HCT116 (cell line): ENCODE measurements at regions not wholly inside any gene's neighbourhood (a gene's known extent, or its start where the extent isn't known, plus 50 kb on each side); places are given as distances from the start of the nearest gene placed in this dataset.

ENCODE experiments used
- ATAC-seq: fragments of 200-7000 bp; cut with Tn5 transposase; 2 replicates; pipeline ENCODE4 v1.9.1; 2020; ENCODE audit warnings: mild to moderate bottlenecking, moderate library complexity
- BruUV-seq: library from RNA; stranded (reverse); fragments of 400-500 nt; replicated peaks from 2 replicates; lab custom pipeline; 2021; lab: Mats Ljungman, UMichigan
- CTCF ChIA-PET: fragments of 300-600 bp; sonication (Branson Sonifier 250); formaldehyde crosslinking; loops from one replicate; lab custom pipeline; 2021; ENCODE audit warnings: antibody characterized with exemption; lab: Charles Lee
- POLR2A ChIA-PET: fragments of 300-600, 350-600 bp; sonication (Branson Sonifier 250); formaldehyde crosslinking; loops from one replicate; lab custom pipeline; 2021; ENCODE audit warnings: antibody characterized with exemption; lab: Charles Lee
- RAD21 ChIA-PET, 2 experiments: fragments of 300-600 bp; sonication (Branson Sonifier 250); formaldehyde crosslinking; loops; one replicate each; lab custom pipeline; 2023; ENCODE audit warnings: low total read pairs in 2 of 2; ENCODE audit not compliant: uncharacterized antibody in 2 of 2, unreplicated experiment in 2 of 2, low non-redundant PET in 1 of 2; lab: Charles Lee
- DNase-seq: peaks from one replicate; pipeline ENCODE4 v3.0.0-alpha.2; 2010; ENCODE audit warnings: low read depth, low spot score
- H2AFZ ChIP-seq: fragments of 200-600 bp; shearing (Covaris generic), sonication (generic); 2 replicates; pipeline ENCODE4 v1.6.1; 2017; ENCODE audit warnings: low read depth, mixed run types, mixed read lengths, antibody characterized with exemption, low read length; ENCODE audit not compliant: poor library complexity, severe bottlenecking
- H3K27ac ChIP-seq: 2 replicates; pipeline ENCODE4 v1.5.1; 2012; ENCODE audit warnings: low read depth, low read length
- H3K27me3 ChIP-seq: fragments of 200-600 bp; sonication (generic); 2 replicates; pipeline ENCODE4 v1.6.1; 2016; ENCODE audit warnings: mixed run types, low read length, mixed read lengths; ENCODE audit not compliant: insufficient read depth
- H3K36me3 ChIP-seq, 2 experiments: fragments of 200-500 bp in 1 of 2; fragments of 200-600 bp in 1 of 2; sonication (Bioruptor generic) in 1 of 2; sonication (generic) in 1 of 2; 2 replicates each; pipeline versions ENCODE4 v1.5.1 to v1.6.1; 2014 to 2016; ENCODE audit warnings: low read length in 2 of 2, inconsistent platforms in 1 of 2, mixed read lengths in 1 of 2, mixed run types in 1 of 2; ENCODE audit not compliant: insufficient read depth in 2 of 2, control insufficient read depth in 1 of 2
- H3K4me1 ChIP-seq, 2 experiments: fragments of 200-600 bp in 1 of 2; sonication (generic) in 1 of 2; 2 replicates each; pipeline versions ENCODE4 v1.5.1 to v1.6.1; 2012 to 2017; ENCODE audit warnings: low read length in 2 of 2, inconsistent platforms in 1 of 2, mild to moderate bottlenecking in 1 of 2, mixed read lengths in 1 of 2, mixed run types in 1 of 2, moderate library complexity in 1 of 2; ENCODE audit not compliant: insufficient read depth in 2 of 2, control insufficient read depth in 1 of 2
- H3K4me2 ChIP-seq: fragments of 200-600 bp; sonication (generic); 2 replicates; pipeline ENCODE4 v1.6.1; 2017; ENCODE audit warnings: mixed run types, low read length, mixed read lengths
- H3K4me3 ChIP-seq, 2 experiments: fragments of 200-600 bp in 1 of 2; sonication (generic) in 1 of 2; replicated peaks in 1 of 2; 2 replicates each; pipeline ENCODE4 v1.5.1; 2011 to 2016; ENCODE audit warnings: low read length in 2 of 2, control low read depth in 1 of 2, low read depth in 1 of 2, mild to moderate bottlenecking in 1 of 2, mixed read lengths in 1 of 2, mixed run types in 1 of 2
- H3K79me2 ChIP-seq: fragments of 200-600 bp; sonication (generic); 2 replicates; pipeline ENCODE4 v1.6.1; 2017; ENCODE audit warnings: mild to moderate bottlenecking, mixed run types, low read length, moderate library complexity, mixed read lengths; ENCODE audit not compliant: insufficient read depth
- H3K9ac ChIP-seq: fragments of 200-600 bp; sonication (generic); 2 replicates; pipeline ENCODE4 v1.6.1; 2016; ENCODE audit warnings: low read length, mixed read lengths
- H3K9me2 ChIP-seq: fragments of 200-600 bp; sonication (generic), shearing (Covaris generic); 2 replicates; pipeline ENCODE4 v1.6.1; 2017; ENCODE audit warnings: mixed run types, mild to moderate bottlenecking, moderate library complexity; ENCODE audit not compliant: insufficient read depth
- H3K9me3 ChIP-seq, 2 experiments: fragments of 200-500 bp in 1 of 2; fragments of 200-600 bp in 1 of 2; sonication (Bioruptor generic) in 1 of 2; sonication (generic) in 1 of 2; 2 replicates each; pipeline ENCODE4 v1.6.1; 2014 to 2017; ENCODE audit warnings: low read length in 2 of 2, mixed read lengths in 2 of 2, inconsistent platforms in 1 of 2, low read depth in 1 of 2, mild to moderate bottlenecking in 1 of 2, mixed run types in 1 of 2, moderate library complexity in 1 of 2; ENCODE audit not compliant: control insufficient read depth in 1 of 2, insufficient read depth in 1 of 2
- H4K20me1 ChIP-seq: fragments of 200-600 bp; sonication (generic), shearing (Covaris generic); 2 replicates; pipeline ENCODE4 v1.6.1; 2017; ENCODE audit warnings: mixed run types, mild to moderate bottlenecking, moderate library complexity; ENCODE audit not compliant: insufficient read depth
- CBX3 ChIP-seq: IDR thresholded peaks from 2 replicates; pipeline ENCODE4 v1.6.1; 2012; ENCODE audit warnings: low read depth
- CEBPB ChIP-seq: IDR thresholded peaks from 2 replicates; pipeline ENCODE4 v1.6.1; 2012; ENCODE audit warnings: low read depth
- EGR1 ChIP-seq: IDR thresholded peaks from 2 replicates; pipeline ENCODE4 v1.6.1; 2012; ENCODE audit warnings: low read depth
- JUND ChIP-seq: IDR thresholded peaks from 2 replicates; pipeline ENCODE4 v1.6.1; 2012
- RAD21 ChIP-seq: IDR thresholded peaks from 2 replicates; pipeline ENCODE4 v1.6.1; 2012; ENCODE audit warnings: low read depth, mild to moderate bottlenecking
- SP1 ChIP-seq: IDR thresholded peaks from 2 replicates; pipeline ENCODE4 v1.6.1; 2012; ENCODE audit warnings: low read depth
- ZFX ChIP-seq: fragments of 450-650 bp; IDR thresholded peaks from 2 replicates; pipeline ENCODE4 v1.6.1; 2017
- intact Hi-C: fragments of 100-400 bp; cut with micrococcal nuclease; formaldehyde crosslinking; loops from 2 replicates; pipeline ENCODE4 v1.10.0; 2022
- TF ChIP-seq, protein P1 (sequence below), 3 experiments: fragments of 200-600 bp in 1 of 3; sonication (generic) in 1 of 3; IDR thresholded peaks in 2 of 3; conservative IDR thresholded peaks in 1 of 3; 2 replicates each; pipeline ENCODE4 v1.5.1; 2012 to 2017; ENCODE audit warnings: low read depth in 2 of 3, low read length in 2 of 3, antibody characterized with exemption in 1 of 3, borderline replicate concordance in 1 of 3, control low read depth in 1 of 3, mild to moderate bottlenecking in 1 of 3, mixed read lengths in 1 of 3, mixed run types in 1 of 3, moderate library complexity in 1 of 3; ENCODE audit not compliant: insufficient read depth in 1 of 3
- TF ChIP-seq, protein P2 (sequence below): IDR thresholded peaks from 2 replicates; pipeline ENCODE4 v1.6.1; 2012; ENCODE audit warnings: low read depth
- TF ChIP-seq, protein P3 (sequence below): IDR thresholded peaks from 2 replicates; pipeline ENCODE4 v1.6.1; 2011; ENCODE audit warnings: mild to moderate bottlenecking, low read length, moderate library complexity; ENCODE audit not compliant: insufficient replicate concordance; ENCODE audit errors: extremely low read depth

DNA sequence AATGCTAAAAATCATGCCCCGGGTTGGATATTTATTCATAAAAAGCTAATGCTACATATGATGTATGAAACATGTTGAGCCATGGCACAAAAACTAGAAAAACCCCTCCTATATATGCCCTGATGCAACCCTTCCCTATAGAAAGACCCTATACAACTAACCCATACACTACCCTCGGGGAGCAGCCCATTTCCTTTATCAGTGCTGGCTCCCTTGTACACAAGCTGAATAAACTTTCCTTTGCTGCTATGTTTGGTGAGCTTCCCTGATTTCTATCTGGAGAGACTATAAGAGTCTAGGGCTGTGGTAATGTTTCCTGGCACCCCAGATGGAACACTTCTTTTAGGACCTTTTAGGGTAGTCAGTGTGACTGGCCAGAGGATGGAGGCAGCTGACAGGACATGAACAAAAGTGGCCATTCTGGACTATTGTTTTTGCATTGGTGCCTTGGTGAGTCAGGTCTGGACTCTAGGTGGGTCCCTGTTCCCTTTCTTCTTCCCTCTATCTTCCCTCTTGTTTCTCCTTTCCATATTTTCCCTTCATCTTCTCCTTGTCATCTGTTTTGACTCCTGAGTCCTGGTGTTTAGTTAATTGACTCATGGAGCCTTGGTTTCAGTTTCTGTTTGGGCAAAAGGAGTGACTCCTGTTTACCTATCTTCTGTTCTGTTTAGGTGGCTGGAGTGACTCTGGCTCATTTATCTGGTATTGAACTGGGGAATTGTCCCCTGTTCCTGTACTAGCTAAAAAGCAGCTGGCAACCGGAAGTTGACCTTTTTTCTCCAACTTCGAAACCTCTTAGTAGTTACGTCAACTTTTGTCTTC, 1321.8 kb upstream of the PCDH9 start:
- intact Hi-C loops: no loop called here

DNA sequence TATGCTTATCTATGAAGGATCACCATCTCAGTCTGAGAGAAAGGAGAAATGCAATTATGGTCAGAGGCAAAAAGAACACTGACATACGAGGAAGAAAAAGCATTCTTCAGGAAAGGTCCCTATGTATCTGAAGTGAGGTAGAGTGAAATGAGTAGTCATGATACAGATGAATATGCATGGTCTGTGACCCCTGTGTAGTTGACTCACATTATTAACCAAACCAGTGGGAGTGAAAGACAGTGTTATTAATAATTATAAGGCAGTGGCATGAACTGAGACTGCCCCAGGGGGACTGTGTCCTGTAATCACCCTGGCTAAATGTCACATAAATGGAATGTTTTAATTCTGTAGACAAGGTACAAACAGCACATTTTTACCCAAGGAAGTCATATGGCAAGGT, 1320.2 kb upstream of the PCDH9 start:
- H3K4me3 ChIP-seq: no peak overlapping the region
- TF ChIP-seq, protein P1, sequence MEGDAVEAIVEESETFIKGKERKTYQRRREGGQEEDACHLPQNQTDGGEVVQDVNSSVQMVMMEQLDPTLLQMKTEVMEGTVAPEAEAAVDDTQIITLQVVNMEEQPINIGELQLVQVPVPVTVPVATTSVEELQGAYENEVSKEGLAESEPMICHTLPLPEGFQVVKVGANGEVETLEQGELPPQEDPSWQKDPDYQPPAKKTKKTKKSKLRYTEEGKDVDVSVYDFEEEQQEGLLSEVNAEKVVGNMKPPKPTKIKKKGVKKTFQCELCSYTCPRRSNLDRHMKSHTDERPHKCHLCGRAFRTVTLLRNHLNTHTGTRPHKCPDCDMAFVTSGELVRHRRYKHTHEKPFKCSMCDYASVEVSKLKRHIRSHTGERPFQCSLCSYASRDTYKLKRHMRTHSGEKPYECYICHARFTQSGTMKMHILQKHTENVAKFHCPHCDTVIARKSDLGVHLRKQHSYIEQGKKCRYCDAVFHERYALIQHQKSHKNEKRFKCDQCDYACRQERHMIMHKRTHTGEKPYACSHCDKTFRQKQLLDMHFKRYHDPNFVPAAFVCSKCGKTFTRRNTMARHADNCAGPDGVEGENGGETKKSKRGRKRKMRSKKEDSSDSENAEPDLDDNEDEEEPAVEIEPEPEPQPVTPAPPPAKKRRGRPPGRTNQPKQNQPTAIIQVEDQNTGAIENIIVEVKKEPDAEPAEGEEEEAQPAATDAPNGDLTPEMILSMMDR (IDR thresholded peaks at IDR 0.05 in 2 of 3, conservative IDR thresholded peaks at IDR 0.05 in 1 of 3; ENCODE audit: borderline replicate concordance in 1 of 3, insufficient read depth in 1 of 3, low read depth in 2 of 3, low read length in 2 of 3): no peak
- TF ChIP-seq CBX3: no peak
- no peak for TF ChIP-seq SP1
- TF ChIP-seq, protein P2, sequence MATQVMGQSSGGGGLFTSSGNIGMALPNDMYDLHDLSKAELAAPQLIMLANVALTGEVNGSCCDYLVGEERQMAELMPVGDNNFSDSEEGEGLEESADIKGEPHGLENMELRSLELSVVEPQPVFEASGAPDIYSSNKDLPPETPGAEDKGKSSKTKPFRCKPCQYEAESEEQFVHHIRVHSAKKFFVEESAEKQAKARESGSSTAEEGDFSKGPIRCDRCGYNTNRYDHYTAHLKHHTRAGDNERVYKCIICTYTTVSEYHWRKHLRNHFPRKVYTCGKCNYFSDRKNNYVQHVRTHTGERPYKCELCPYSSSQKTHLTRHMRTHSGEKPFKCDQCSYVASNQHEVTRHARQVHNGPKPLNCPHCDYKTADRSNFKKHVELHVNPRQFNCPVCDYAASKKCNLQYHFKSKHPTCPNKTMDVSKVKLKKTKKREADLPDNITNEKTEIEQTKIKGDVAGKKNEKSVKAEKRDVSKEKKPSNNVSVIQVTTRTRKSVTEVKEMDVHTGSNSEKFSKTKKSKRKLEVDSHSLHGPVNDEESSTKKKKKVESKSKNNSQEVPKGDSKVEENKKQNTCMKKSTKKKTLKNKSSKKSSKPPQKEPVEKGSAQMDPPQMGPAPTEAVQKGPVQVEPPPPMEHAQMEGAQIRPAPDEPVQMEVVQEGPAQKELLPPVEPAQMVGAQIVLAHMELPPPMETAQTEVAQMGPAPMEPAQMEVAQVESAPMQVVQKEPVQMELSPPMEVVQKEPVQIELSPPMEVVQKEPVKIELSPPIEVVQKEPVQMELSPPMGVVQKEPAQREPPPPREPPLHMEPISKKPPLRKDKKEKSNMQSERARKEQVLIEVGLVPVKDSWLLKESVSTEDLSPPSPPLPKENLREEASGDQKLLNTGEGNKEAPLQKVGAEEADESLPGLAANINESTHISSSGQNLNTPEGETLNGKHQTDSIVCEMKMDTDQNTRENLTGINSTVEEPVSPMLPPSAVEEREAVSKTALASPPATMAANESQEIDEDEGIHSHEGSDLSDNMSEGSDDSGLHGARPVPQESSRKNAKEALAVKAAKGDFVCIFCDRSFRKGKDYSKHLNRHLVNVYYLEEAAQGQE: no peak
- TF ChIP-seq CEBPB: no peak
- no peak for TF ChIP-seq JUND
- DNase-seq (no peak), ATAC-seq (no peak)
- H3K36me3 ChIP-seq: no peaks in the 10 kb centered on the region
- RAD21 ChIA-PET: no interaction called here
- intact Hi-C loops: no loop called here
- no peak overlapping the region for H3K9ac ChIP-seq
- H4K20me1 ChIP-seq: no peaks in the 10 kb centered on the region
- H3K9me2 ChIP-seq: no peaks in the 10 kb centered on the region
- no peak overlapping the region for H2AFZ ChIP-seq
- POLR2A ChIA-PET: no interaction called here
- BruUV-seq: no TSS peak
- no peak overlapping the region for H3K27ac ChIP-seq
- H3K4me1 ChIP-seq: no peaks in the 10 kb centered on the region
- no peak overlapping the region for H3K4me2 ChIP-seq
- H3K9me3 ChIP-seq: no peaks in the 10 kb centered on the region; a peak in 1 of 4 replicates
- H3K79me2 ChIP-seq: no peaks in the 10 kb centered on the region
- CTCF ChIA-PET: no interaction called here
- no peaks in the 10 kb centered on the region for H3K27me3 ChIP-seq

More for the DNA sequence above, 1321.8 kb upstream of the PCDH9 start:
- no peaks in the 10 kb centered on the region for H3K9me2 ChIP-seq
- H2AFZ ChIP-seq: no peak overlapping the region
- no peak overlapping the region for H3K9ac ChIP-seq
- no peaks in the 10 kb centered on the region for H3K27me3 ChIP-seq
- no peak for DNase-seq
- H3K79me2 ChIP-seq: no peaks in the 10 kb centered on the region
- H3K4me3 ChIP-seq: no peak overlapping the region
- ATAC-seq: no peak
- H3K4me2 ChIP-seq: no peak overlapping the region
- TF ChIP-seq RAD21 (no peak), EGR1 (no peak), ZFX (no peak)
- TF ChIP-seq, protein P3, sequence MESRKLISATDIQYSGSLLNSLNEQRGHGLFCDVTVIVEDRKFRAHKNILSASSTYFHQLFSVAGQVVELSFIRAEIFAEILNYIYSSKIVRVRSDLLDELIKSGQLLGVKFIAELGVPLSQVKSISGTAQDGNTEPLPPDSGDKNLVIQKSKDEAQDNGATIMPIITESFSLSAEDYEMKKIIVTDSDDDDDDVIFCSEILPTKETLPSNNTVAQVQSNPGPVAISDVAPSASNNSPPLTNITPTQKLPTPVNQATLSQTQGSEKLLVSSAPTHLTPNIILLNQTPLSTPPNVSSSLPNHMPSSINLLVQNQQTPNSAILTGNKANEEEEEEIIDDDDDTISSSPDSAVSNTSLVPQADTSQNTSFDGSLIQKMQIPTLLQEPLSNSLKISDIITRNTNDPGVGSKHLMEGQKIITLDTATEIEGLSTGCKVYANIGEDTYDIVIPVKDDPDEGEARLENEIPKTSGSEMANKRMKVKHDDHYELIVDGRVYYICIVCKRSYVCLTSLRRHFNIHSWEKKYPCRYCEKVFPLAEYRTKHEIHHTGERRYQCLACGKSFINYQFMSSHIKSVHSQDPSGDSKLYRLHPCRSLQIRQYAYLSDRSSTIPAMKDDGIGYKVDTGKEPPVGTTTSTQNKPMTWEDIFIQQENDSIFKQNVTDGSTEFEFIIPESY: no peak
- H4K20me1 ChIP-seq: no peaks in the 10 kb centered on the region
- no peak overlapping the region for H3K27ac ChIP-seq
- POLR2A ChIA-PET: no interaction called here
- no TSS peak for BruUV-seq
- H3K36me3 ChIP-seq: no peaks in the 10 kb centered on the region
- H3K4me1 ChIP-seq: no peaks in the 10 kb centered on the region
- CTCF ChIA-PET: no interaction called here
- RAD21 ChIA-PET: no interaction called here
- no peaks in the 10 kb centered on the region; a peak in 1 of 4 replicates for H3K9me3 ChIP-seq
